Pancreas (tissue), 10 donors: ENCODE measurements at regions not wholly inside any gene's neighbourhood (a gene's known extent, or its start where the extent isn't known, plus 50 kb on each side); places are given as distances from the start of the nearest gene placed in this dataset.
A peak's percentile ranks its signal among the peaks of the same experiment; 100 is the strongest.

Experiments used
- ATAC-seq, 4 donors: fragments of 200-7000 bp; cut with Tn5 transposase; one replicate each; pipeline versions ENCODE4 v1.8.0 to v1.9.1; 2020; ENCODE audit warnings: mild to moderate bottlenecking in 4 of 4, moderate library complexity in 4 of 4
- DNase-seq, 6 donors: peaks; one replicate each; pipeline ENCODE4 v3.0.0-alpha.2; 2020
- FAIRE-seq: peaks from 2 replicates; lab custom pipeline; 2012; peaks lifted over from hg19 to GRCh38; lab: Jason Lieb, UNC
- H3K27ac ChIP-seq, 4 donors: fragments of 200-600 bp; sonication (generic); 1 replicate in 3 of 4; 2 replicates in 1 of 4; pipeline versions ENCODE4 v1.5.0 to v1.8.0; 2020
- H3K27me3 ChIP-seq, 4 donors: fragments of 200-600 bp; one replicate each; pipeline ENCODE4 v1.8.0; 2021
- H3K36me3 ChIP-seq, 3 donors: fragments of 200-600 bp; sonication (generic) in 1 of 3; one replicate each; pipeline versions ENCODE4 v1.5.0 to v1.8.0; 2020 to 2021
- H3K4me1 ChIP-seq, 3 donors: fragments of 200-600 bp; one replicate each; pipeline ENCODE4 v1.8.0; 2021
- H3K4me3 ChIP-seq, 4 donors: fragments of 200-600 bp; sonication (generic) in 2 of 4; one replicate each; pipeline versions ENCODE4 v1.5.0 to v1.8.0; 2020 to 2021
- H3K9me3 ChIP-seq, 4 donors: fragments of 200-600 bp; one replicate each; pipeline ENCODE4 v1.8.0; 2021
- WGBS, 2 donors: extraction: QIAGEN DNeasy Blood & Tissue Kit; methylation state at CpG; one replicate each; pipeline ENCODE4 v1.1.7; 2013; 5-methylcytosine and 5-hydroxymethylcytosine counted together
- intact Hi-C, 3 donors: fragments of 100-400 bp; cut with DNase I; formaldehyde crosslinking; loops; one replicate each; pipeline versions ENCODE4 v1.11.1 to v1.14.2; 2022
- TF ChIP-seq, protein P1 (sequence below), 4 donors: fragments of 200-600 bp; sonication (generic) in 3 of 4; IDR thresholded peaks; one replicate each; pipeline versions ENCODE4 v1.5.0 to v1.8.0; 2021; ENCODE audit warnings: antibody characterized with exemption in 4 of 4
- donor health status: healthy with polysubstance abuse.
- donor health status: DM: no; HTN: no; CAD: no; lungs with moderate emphysema.
- donor health status: DM: no; HTN: no; CAD: no.
- donor health status: control.
- donor health status: control.
- donor health status: Bipolar disorder and iron deficiency.
- donor health status: DM: yes; HTN: yes; CAD: no.
- donor health status: DM: no; HTN: no; CAD: no.
- donor health status: DM: no; HTN: no; CAD: no.
- donor health status: DM: yes; HTN: yes; CAD: no.

DNA sequence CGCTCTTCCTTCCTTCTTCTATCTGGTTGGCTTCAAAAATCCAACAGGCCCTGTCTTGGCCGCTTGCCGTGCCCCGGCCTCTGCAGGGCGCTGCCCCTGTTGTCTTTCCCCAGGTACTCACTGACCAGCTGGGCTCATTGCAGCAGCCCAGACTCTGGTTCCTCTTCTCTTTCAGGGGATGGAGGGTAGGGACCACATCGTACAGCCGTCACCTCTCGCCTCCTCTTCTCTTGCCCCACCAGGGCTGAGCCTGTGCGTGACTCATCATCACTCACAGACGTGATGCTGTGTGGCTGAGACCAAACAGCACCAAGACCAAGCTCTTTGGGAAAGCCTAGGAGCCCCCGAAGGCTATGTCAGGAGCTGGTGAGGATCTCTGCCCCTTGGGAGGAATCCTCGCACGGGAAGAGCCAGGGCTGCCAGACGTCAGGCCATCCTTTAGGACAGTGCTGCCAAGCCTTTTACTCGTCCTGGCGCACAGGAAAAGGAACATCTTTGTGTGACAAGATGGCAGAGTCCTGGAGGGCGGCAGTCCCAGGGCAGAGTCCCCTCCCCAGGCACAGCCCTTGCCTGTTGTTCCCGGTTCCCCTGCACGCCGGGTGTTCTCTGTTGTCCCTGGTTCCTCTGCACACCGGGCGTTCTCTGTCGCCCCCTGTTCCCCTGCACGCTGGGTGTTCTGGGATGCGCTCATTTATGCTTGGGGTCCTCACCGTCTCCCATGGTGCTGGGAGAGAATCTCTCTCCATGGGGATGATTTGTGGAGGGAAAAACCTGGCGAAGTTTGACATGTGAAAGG is 188.5 kb upstream of the SHH start:
- H3K27me3 ChIP-seq: peaks cover 0 to 4% (median 0%) of the 10 kb centered on the region in 4 donors
- H3K27ac ChIP-seq: no peak overlapping the region
- intact Hi-C loops: no loop called here
- no peak for DNase-seq
- FAIRE-seq: no peak
- H3K4me1 ChIP-seq: no peaks in the 10 kb centered on the region
- no peaks in the 10 kb centered on the region for H3K9me3 ChIP-seq
- H3K36me3 ChIP-seq: no peaks in the 10 kb centered on the region
- no peak for ATAC-seq
- 76 to 85% methylated on average over 27 of the region's 27 CpGs for WGBS, 2 donors
- H3K4me3 ChIP-seq: no peak overlapping the region
- TF ChIP-seq, protein P1, sequence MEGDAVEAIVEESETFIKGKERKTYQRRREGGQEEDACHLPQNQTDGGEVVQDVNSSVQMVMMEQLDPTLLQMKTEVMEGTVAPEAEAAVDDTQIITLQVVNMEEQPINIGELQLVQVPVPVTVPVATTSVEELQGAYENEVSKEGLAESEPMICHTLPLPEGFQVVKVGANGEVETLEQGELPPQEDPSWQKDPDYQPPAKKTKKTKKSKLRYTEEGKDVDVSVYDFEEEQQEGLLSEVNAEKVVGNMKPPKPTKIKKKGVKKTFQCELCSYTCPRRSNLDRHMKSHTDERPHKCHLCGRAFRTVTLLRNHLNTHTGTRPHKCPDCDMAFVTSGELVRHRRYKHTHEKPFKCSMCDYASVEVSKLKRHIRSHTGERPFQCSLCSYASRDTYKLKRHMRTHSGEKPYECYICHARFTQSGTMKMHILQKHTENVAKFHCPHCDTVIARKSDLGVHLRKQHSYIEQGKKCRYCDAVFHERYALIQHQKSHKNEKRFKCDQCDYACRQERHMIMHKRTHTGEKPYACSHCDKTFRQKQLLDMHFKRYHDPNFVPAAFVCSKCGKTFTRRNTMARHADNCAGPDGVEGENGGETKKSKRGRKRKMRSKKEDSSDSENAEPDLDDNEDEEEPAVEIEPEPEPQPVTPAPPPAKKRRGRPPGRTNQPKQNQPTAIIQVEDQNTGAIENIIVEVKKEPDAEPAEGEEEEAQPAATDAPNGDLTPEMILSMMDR (IDR thresholded peaks at IDR 0.05): no peak

DNA sequence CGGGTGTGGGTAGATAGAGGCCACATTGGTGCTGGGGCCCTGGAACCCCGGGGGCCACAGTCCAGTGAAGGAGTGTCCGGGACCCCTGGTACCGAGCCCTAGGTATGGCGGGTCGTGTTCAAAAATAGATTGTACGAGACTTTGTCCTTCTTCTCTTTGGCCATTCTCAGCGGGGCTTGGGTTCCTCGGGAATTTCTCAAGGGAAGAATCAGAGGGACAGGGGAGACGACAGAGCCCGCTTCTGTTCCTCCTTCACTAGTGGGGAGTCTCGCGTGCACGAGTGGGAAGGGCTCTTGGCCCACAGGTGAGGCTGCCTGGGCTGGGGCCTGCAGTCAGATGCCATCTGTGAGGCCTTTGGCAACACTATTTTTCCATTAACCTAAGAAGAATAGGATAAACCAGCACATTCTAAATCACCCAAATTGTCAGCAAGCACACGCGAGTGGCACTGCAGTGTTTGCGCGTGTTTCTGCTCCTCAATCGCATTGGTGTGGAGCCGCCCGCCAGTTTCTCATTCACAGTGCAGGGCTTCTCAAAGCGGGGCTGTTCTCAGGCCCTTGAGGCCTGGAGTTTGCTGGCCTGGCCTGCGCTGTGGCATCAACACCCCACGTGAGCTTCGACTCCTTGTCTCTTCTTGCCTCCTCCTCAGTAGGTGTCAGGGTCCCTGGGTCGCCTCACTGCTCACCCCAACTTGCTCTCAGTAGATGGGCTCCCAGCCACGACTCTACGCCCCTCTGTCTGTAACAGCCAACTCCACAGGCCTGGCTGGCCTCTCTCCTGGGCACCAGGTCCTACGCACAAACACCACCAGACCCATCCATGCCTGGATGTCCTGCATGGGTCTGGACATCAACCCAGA is 187.6 kb upstream of the SHH start:
- TF ChIP-seq, protein P1 (IDR thresholded peaks at IDR 0.05): no peak
- intact Hi-C loops: no loop called here
- H3K4me3 ChIP-seq: no peak overlapping the region
- no peak for FAIRE-seq
- no peak for ATAC-seq
- DNase-seq: no peak
- WGBS, 2 donors: 80 to 89% methylated on average over 29 of the region's 29 CpGs
- H3K4me1 ChIP-seq: no peaks in the 10 kb centered on the region
- H3K27ac ChIP-seq: no peak overlapping the region
- H3K9me3 ChIP-seq: no peaks in the 10 kb centered on the region
- no peaks in the 10 kb centered on the region for H3K36me3 ChIP-seq
- peaks cover 0 to 4% (median 0%) of the 10 kb centered on the region in 4 donors for H3K27me3 ChIP-seq

DNA sequence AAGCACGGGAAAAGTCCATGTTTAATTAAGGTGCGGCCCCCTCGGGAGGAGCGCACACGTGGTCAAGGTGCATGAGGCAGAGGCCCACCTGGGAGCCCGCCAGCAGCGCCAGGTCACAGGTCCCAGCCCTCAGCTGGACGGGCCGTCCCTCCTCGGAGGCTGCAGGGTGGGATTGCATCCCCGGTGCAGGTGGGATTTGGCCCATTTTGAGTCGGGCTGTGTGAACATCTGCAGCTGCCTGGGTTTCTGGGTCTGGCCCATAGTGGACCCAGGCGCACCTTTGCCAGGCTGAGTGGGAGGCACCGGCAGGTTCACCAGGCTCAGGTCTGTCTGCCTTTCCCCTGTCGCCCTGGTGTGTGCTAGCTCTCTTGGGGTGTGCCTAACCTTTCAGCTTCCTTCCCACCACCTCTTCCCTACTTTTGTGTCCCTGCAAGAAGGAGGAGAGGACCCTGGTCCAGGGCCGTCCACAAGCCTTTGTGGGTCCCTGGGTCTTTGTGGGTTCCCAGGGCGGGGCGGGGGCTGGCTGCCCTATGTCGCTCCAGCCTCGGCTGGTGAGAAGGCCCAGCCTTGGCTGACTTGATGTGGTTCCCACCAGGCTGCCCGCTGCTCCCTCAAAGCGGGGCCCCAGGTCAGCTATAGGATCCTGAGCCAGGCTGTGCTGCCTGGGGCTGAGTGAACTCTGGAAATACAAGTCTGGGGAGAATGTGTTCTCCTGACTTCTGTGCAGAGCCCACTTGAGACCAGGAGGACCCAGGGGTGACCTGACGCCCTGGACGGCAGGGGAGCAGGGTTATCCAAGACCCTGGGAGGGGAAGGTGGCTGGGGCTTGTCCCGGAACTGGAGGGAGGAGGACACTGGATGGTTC is 186.7 kb upstream of the SHH start:
- 64 to 71% methylated on average over 25 of the region's 25 CpGs for WGBS, 2 donors
- Histone ChIP-seq H3K4me1 (no peaks in the 10 kb centered on the region), H3K27ac (no peak overlapping the region), H3K27me3 (peaks cover 0 to 4% (median 0%) of the 10 kb centered on the region in 4 donors), H3K4me3 (no peak overlapping the region), H3K36me3 (no peaks in the 10 kb centered on the region), H3K9me3 (no peaks in the 10 kb centered on the region)
- ATAC-seq (no peak), DNase-seq (peak in 2 of 6 donors; percentile 39 to 46), FAIRE-seq (no peak)
- TF ChIP-seq, protein P1 (IDR thresholded peaks at IDR 0.05): no peak
- intact Hi-C loops: no loop called here

DNA sequence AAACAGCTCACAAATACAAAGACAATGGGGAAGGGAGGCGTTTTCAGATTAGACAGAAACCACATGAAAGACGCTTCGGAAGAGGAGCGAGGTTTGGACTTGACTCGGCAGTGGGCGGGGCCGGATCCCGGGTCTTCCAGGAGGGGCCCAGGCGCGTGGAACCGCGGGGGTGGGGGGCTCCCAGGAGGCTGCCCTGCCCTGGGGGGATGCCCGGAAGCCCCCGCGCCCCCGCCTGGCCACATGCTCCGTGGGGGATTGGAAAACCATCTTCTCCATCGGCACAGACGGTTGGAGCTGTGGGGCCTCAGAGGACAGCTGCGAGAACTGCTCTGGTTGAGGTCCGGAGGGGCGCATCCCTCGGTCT is 186.0 kb upstream of the SHH start:
- no peaks in the 10 kb centered on the region for H3K9me3 ChIP-seq
- ATAC-seq (no peak), FAIRE-seq (no peak), DNase-seq (peak in 1 of 6 donors; percentile 29)
- no peak overlapping the region for H3K27ac ChIP-seq
- intact Hi-C loops: no loop called here
- peaks cover 0 to 4% (median 0%) of the 10 kb centered on the region in 4 donors for H3K27me3 ChIP-seq
- WGBS, 2 donors: 63 to 66% methylated on average over 22 to 23 of the region's 23 CpGs
- H3K4me1 ChIP-seq: no peaks in the 10 kb centered on the region
- H3K36me3 ChIP-seq: no peaks in the 10 kb centered on the region
- TF ChIP-seq, protein P1 (IDR thresholded peaks at IDR 0.05): no peak
- no peak overlapping the region for H3K4me3 ChIP-seq
